ENCODE measurements at regions not wholly inside any gene's neighbourhood (a gene's known extent, or its start where the extent isn't known, plus 50 kb on each side); places are given as distances from the start of the nearest gene placed in this dataset.

GRCh38 chr14:96690713-96691383 is 106.3 kb upstream of the VRK1 start:
- H4K20me1 ChIP-seq (replicated peaks; ENCODE audit: control insufficient read depth, insufficient read depth, low read length) = no peaks in the 10 kb centered on the region; the same call in 1 of the 2 replicates
- H3K9me1 ChIP-seq (ENCODE audit: control insufficient read depth, insufficient read depth, low read length) = no peaks in the 10 kb centered on the region
- in situ Hi-C loops (cut with MboI) (no loop called here), intact Hi-C loops (cut with micrococcal nuclease) (no loop called here)
- FAIRE-seq = no peak
- TF ChIP-seq CBFA2T2 (conservative IDR thresholded peaks at IDR 0.05) (no peak), RBM14 (IDR thresholded peaks at IDR 0.05; ENCODE audit: borderline replicate concordance, insufficient read depth, low read depth, low read length) (no peak), HES1 (IDR thresholded peaks at IDR 0.05; ENCODE audit: low read depth) (no peak), ZBTB40 (IDR thresholded peaks at IDR 0.05) (no peak), ZBTB40 (CRISPR knock-in tag; IDR thresholded peaks at IDR 0.05) (no peak), GABPB2 (CRISPR knock-in tag; conservative IDR thresholded peaks at IDR 0.05) (no peak), RB1 (IDR thresholded peaks at IDR 0.05; ENCODE audit: low read depth) (no peak), IRF2 (CRISPR knock-in tag; IDR thresholded peaks at IDR 0.05) (no peak), SMARCA5 (IDR thresholded peaks at IDR 0.05) (no peak), ESRRB (CRISPR knock-in tag; IDR thresholded peaks at IDR 0.05; ENCODE audit: borderline replicate concordance) (no peak), ZBTB1 (CRISPR knock-in tag; IDR thresholded peaks at IDR 0.05; ENCODE audit: borderline replicate concordance, low read depth) (no peak), FOXK2 (conservative IDR thresholded peaks at IDR 0.05 in 1 of 2, IDR thresholded peaks at IDR 0.05 in 1 of 2; ENCODE audit: low read depth in 2 of 2) (no peak)
- H3K27ac ChIP-seq (ENCODE audit: extremely low read depth, low read depth, low read length) = no peak overlapping the region
- no peak overlapping the region for H2AFZ ChIP-seq (ENCODE audit: low read depth, low read length)
- 0% methylated on average over 4 of the region's 4 CpGs for WGBS (ENCODE audit: insufficient coverage, low coverage, missing lambda C conversion rate)
- peaks cover 13 to 35% of the 10 kb centered on the region in 2 experiments; a peak in 4 of 5 replicates for H3K27me3 ChIP-seq (ENCODE audit: control insufficient read depth in 2 of 2, insufficient read depth in 2 of 2, low read length in 2 of 2)
- POLR2A ChIA-PET = no interaction called here
- no peak overlapping the region for H3K4me2 ChIP-seq (ENCODE audit: insufficient read depth, low read length)
- DNase-seq (ENCODE audit: extremely low read depth in 1 of 4, low spot score in 3 of 4) = no peak
- no peak overlapping the region for H3K9ac ChIP-seq (ENCODE audit: insufficient read depth in 1 of 2, low read depth in 2 of 2, low read length in 2 of 2)
- H3K4me3 ChIP-seq = no peak overlapping the region
- no TSS peak for BruUV-seq (replicated peaks)
- H3K4me1 ChIP-seq (replicated peaks in 1 of 2; ENCODE audit: control insufficient read depth in 2 of 2, insufficient read depth in 2 of 2, low read length in 2 of 2) = no peaks in the 10 kb centered on the region
- no peak for ATAC-seq
- H3K36me3 ChIP-seq (ENCODE audit: control insufficient read depth, insufficient read depth, low read length) = no peaks in the 10 kb centered on the region
- H3K79me2 ChIP-seq (ENCODE audit: control insufficient read depth, insufficient read depth, low read length) = no peaks in the 10 kb centered on the region
- H3K9me3 ChIP-seq (replicated peaks; ENCODE audit: control insufficient read depth, insufficient read depth, low read depth, low read length) = no peaks in the 10 kb centered on the region
- CTCF ChIA-PET (ENCODE audit: low intra/inter-chr PET ratio) = no interaction called here

All from K562 (cell line).